Calu3 (cell line): ENCODE measurements at regions not wholly inside any gene's neighbourhood (a gene's known extent, or its start where the extent isn't known, plus 50 kb on each side); places are given as distances from the start of the nearest gene placed in this dataset.

Source experiments
- BruUV-seq: library from RNA; stranded (reverse); fragments of 400-500 nt; replicated peaks from 2 replicates; lab custom pipeline; 2021; lab: Mats Ljungman, UMichigan
- CTCF ChIA-PET: fragments of 300-600 bp; sonication (Branson Sonifier 250); formaldehyde crosslinking; loops from one replicate; lab custom pipeline; 2022; ENCODE audit warnings: antibody characterized with exemption; lab: Charles Lee
- DNase-seq: peaks from one replicate; pipeline ENCODE4 v3.0.0; 2022
- H3K27ac Mint-ChIP-seq: one replicate; pipeline ENCODE4 v1.8.0; 2022; ENCODE audit warnings: mixed read lengths; ENCODE audit not compliant: unreplicated experiment
- H3K27me3 Mint-ChIP-seq: one replicate; pipeline ENCODE4 v1.8.0; 2022; ENCODE audit warnings: mixed read lengths; ENCODE audit not compliant: unreplicated experiment
- H3K36me3 Mint-ChIP-seq: one replicate; pipeline ENCODE4 v1.8.0; 2022; ENCODE audit warnings: mild to moderate bottlenecking, moderate library complexity, mixed read lengths; ENCODE audit not compliant: insufficient read depth, unreplicated experiment
- H3K4me1 Mint-ChIP-seq: one replicate; pipeline ENCODE4 v1.8.0; 2022; ENCODE audit warnings: mild to moderate bottlenecking, low read depth, mixed read lengths; ENCODE audit not compliant: unreplicated experiment
- H3K4me3 Mint-ChIP-seq: one replicate; pipeline ENCODE4 v1.8.0; 2022; ENCODE audit warnings: mild to moderate bottlenecking, low read depth, moderate library complexity, mixed read lengths; ENCODE audit not compliant: unreplicated experiment
- H3K9me3 Mint-ChIP-seq: one replicate; pipeline ENCODE4 v1.8.0; 2022; ENCODE audit warnings: low read depth, mixed read lengths; ENCODE audit not compliant: unreplicated experiment
- CTCF ChIP-seq: fragments of 200-600 bp; IDR thresholded peaks from one replicate; pipeline ENCODE4 v1.8.0; 2022; ENCODE audit warnings: antibody characterized with exemption; ENCODE audit not compliant: unreplicated experiment
- intact Hi-C: fragments of 100-400 bp; cut with micrococcal nuclease; formaldehyde crosslinking; loops from one replicate; pipeline ENCODE4 v1.10.0; 2022; ENCODE audit not compliant: unreplicated experiment

- Mint-ChIP-seq H3K27ac (no peak overlapping the region), H3K27me3 (peaks cover 59% of the 10 kb centered on the region), H3K4me3 (no peak overlapping the region), H3K9me3 (peaks cover 2% of the 10 kb centered on the region), H3K4me1 (peaks cover 10% of the 10 kb centered on the region), H3K36me3 (no peaks in the 10 kb centered on the region)
- TF ChIP-seq CTCF: no peak
- CTCF ChIA-PET: interaction anchor here (0.6 to 0.9 kb wide), 4 partner anchors 26 to 109 kb away, joined by 3 to 4 read pairs (median 3); no protein-coding TSS in a partner anchor
- BruUV-seq: no TSS peak
- intact Hi-C loops: no loop called here
- no peak for DNase-seq
Measured at GRCh38 chr5:171595401-171595800, 176.0 kb downstream of the FGF18 start.

- Mint-ChIP-seq H3K9me3 (peaks cover 2% of the 10 kb centered on the region), H3K36me3 (no peaks in the 10 kb centered on the region), H3K4me1 (peaks cover 14% of the 10 kb centered on the region), H3K4me3 (no peak overlapping the region), H3K27me3 (peaks cover 59% of the 10 kb centered on the region), H3K27ac (no peak overlapping the region)
- TF ChIP-seq CTCF: no peak
- CTCF ChIA-PET: interaction anchor here (0.7 to 0.9 kb wide), 2 partner anchors 48 to 110 kb away, joined by 3 read pairs; no protein-coding TSS in a partner anchor
- DNase-seq: no peak
- no TSS peak for BruUV-seq
- intact Hi-C loops: no loop called here
Measured at GRCh38 chr5:171595801-171596231, 176.4 kb downstream of the FGF18 start.

GRCh38 chr5:171596391-171596878, 177.0 kb downstream of the FGF18 start:
- peaks cover 16% of the 10 kb centered on the region for H3K4me1 Mint-ChIP-seq
- DNase-seq: peak; percentile 62
- intact Hi-C loops: no loop called here
- peaks cover 59% of the 10 kb centered on the region for H3K27me3 Mint-ChIP-seq
- H3K9me3 Mint-ChIP-seq: peaks cover 2% of the 10 kb centered on the region
- TF ChIP-seq CTCF: no peak
- CTCF ChIA-PET: interaction anchor here (0.6 to 0.8 kb wide), 2 partner anchors 46 to 537 kb away, joined by 3 to 5 read pairs; no protein-coding TSS in a partner anchor
- no TSS peak for BruUV-seq
- no peak overlapping the region for H3K4me3 Mint-ChIP-seq
- no peaks in the 10 kb centered on the region for H3K36me3 Mint-ChIP-seq
- no peak overlapping the region for H3K27ac Mint-ChIP-seq

- H3K4me3 Mint-ChIP-seq: no peak overlapping the region
- no peaks in the 10 kb centered on the region for H3K36me3 Mint-ChIP-seq
- intact Hi-C loops: no loop called here
- BruUV-seq: no TSS peak
- CTCF ChIA-PET: no interaction called here
- H3K4me1 Mint-ChIP-seq: peaks cover 16% of the 10 kb centered on the region
- no peak for TF ChIP-seq CTCF
- peaks cover 2% of the 10 kb centered on the region for H3K9me3 Mint-ChIP-seq
- DNase-seq: no peak
- H3K27me3 Mint-ChIP-seq: peaks cover 72% of the 10 kb centered on the region
- no peak overlapping the region for H3K27ac Mint-ChIP-seq
Measured at GRCh38 chr5:171597946-171598640, 178.6 kb downstream of the FGF18 start.
